ENCODE measurements at regions not wholly inside any gene's neighbourhood (a gene's known extent, or its start where the extent isn't known, plus 50 kb on each side); places are given as distances from the start of the nearest gene placed in this dataset.

- TF ChIP-seq, protein P1, sequence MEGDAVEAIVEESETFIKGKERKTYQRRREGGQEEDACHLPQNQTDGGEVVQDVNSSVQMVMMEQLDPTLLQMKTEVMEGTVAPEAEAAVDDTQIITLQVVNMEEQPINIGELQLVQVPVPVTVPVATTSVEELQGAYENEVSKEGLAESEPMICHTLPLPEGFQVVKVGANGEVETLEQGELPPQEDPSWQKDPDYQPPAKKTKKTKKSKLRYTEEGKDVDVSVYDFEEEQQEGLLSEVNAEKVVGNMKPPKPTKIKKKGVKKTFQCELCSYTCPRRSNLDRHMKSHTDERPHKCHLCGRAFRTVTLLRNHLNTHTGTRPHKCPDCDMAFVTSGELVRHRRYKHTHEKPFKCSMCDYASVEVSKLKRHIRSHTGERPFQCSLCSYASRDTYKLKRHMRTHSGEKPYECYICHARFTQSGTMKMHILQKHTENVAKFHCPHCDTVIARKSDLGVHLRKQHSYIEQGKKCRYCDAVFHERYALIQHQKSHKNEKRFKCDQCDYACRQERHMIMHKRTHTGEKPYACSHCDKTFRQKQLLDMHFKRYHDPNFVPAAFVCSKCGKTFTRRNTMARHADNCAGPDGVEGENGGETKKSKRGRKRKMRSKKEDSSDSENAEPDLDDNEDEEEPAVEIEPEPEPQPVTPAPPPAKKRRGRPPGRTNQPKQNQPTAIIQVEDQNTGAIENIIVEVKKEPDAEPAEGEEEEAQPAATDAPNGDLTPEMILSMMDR (IDR thresholded peaks at IDR 0.05; ENCODE audit: insufficient read depth, low read depth, low read length, missing control alignments), result no peak
- no peak for DNase-seq (ENCODE audit: low read depth)
- no peak overlapping the region for H3K4me3 ChIP-seq (ENCODE audit: low read length)
Observed at GRCh38 chr10:2150288-2150687, 413.0 kb upstream of the ADARB2 start.

DNA sequence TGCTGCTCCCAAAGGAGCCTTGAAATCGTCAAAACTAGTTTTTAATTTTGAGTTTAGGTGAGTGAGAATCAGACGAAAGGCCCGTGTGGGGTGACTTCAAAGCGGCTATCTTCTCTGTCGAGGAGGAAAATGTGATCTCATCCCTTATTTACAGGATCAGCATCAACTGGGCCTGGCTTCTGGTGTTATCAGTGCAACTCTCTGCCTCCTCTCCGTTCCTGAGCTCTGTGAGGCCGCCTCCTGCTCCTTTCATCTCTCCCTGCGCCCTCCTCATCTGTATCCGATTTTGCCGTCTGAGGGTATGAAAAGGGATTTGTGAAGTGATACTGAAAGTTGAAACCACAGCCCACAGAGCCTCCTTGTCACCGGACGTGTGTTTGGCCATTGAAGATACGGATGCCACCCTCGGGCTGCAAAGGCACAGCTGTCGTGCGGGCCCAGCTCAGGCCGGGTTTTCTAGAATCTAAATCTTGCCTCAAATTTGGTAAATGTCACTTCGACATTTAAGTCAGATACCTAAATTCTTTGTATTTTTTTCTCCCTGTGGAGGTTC is 408.7 kb upstream of the ADARB2 start:
- no peak overlapping the region for H3K4me3 ChIP-seq (ENCODE audit: low read length)
- DNase-seq (ENCODE audit: low read depth), result no peak
- TF ChIP-seq, protein P1 (IDR thresholded peaks at IDR 0.05; ENCODE audit: insufficient read depth, low read depth, low read length, missing control alignments), result no peak

DNA sequence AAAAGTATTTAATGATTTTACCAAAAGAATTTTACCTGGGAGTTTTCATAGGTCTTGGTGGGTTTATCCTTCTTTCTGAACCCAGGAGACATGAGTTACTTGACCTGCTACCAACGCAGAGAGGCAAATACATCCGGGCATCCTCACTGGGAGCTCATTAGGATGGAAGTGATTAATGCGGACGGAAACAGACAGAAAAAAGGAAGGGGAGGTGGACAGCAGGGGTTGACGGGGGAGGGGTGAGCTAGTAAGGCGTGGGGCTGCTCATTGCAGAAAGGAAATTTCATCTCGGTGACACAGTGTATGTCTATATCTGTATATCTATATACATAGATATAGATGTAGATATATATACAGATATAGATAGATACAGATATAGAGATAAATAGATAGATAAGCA is 408.2 kb upstream of the ADARB2 start:
- TF ChIP-seq, protein P1 (IDR thresholded peaks at IDR 0.05; ENCODE audit: insufficient read depth, low read depth, low read length, missing control alignments), result no peak
- DNase-seq (ENCODE audit: low read depth), result no peak
- H3K4me3 ChIP-seq (ENCODE audit: low read length), result no peak overlapping the region

- DNase-seq (ENCODE audit: low read depth), result no peak
- TF ChIP-seq, protein P1 (IDR thresholded peaks at IDR 0.05; ENCODE audit: insufficient read depth, low read depth, low read length, missing control alignments), result no peak
Observed at GRCh38 chr10:2144584-2144983, 407.3 kb upstream of the ADARB2 start.

GRCh38 chr10:2143213-2143835 is 406.0 kb upstream of the ADARB2 start:
- TF ChIP-seq, protein P1 (IDR thresholded peaks at IDR 0.05; ENCODE audit: insufficient read depth, low read depth, low read length, missing control alignments), result no peak
- DNase-seq (ENCODE audit: low read depth), result no peak
- no peak overlapping the region for H3K4me3 ChIP-seq (ENCODE audit: low read length)

More at GRCh38 chr10:2144584-2144983, 407.3 kb upstream of the ADARB2 start:
- H3K4me3 ChIP-seq (ENCODE audit: low read length), result no peak overlapping the region

DNA sequence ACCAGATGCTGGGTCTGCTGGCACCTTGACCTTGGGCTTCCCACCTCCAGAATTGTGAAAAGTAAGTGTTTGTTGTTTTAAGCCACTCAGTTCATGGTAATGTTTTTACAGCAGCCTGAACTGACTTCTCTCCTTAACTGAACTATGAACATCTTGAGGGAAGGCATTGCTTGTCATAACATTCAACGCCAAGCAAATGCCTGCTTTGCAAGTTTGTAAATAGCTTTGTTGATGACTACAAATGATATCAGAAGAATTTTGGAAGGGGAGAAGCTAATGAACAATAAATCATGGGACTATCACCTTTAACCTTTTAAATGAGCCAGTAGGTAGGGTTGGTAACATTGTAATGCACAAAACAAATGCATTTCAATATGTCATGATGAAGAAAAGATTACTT is 402.4 kb upstream of the ADARB2 start:
- H3K4me3 ChIP-seq (ENCODE audit: low read length), result no peak overlapping the region
- TF ChIP-seq, protein P1 (IDR thresholded peaks at IDR 0.05; ENCODE audit: insufficient read depth, low read depth, low read length, missing control alignments), result no peak
- DNase-seq (ENCODE audit: low read depth), result no peak

All from epithelial cell of esophagus (primary cell).